ENCODE measurements at regions not wholly inside any gene's neighbourhood (a gene's known extent, or its start where the extent isn't known, plus 50 kb on each side); places are given as distances from the start of the nearest gene placed in this dataset.
A peak's percentile ranks its signal among the peaks of the same experiment; 100 is the strongest.

GRCh38 chr11:33454264-33454663 is 197.1 kb downstream of the HIPK3 start:
- ChIA-PET POLR2A (ENCODE audit: low non-redundant PET) (no interaction called here), CTCF (interaction anchor here (1.0 kb wide), 1 partner anchor 115 kb away, joined by 4 read pairs; no protein-coding TSS in a partner anchor)
- no peak overlapping the region for H3K27ac ChIP-seq

GRCh38 chr11:33452836-33453624 is 195.8 kb downstream of the HIPK3 start:
- CTCF ChIA-PET, result interaction anchor here (1.0 kb wide), 1 partner anchor 117 kb away, joined by 4 read pairs; no protein-coding TSS in a partner anchor
- no peak for TF ChIP-seq CTCF (conservative IDR thresholded peaks at IDR 0.05; ENCODE audit: low read depth)
- peak; percentile 50 for DNase-seq (ENCODE audit: low spot score)
- H3K27ac ChIP-seq, result no peak overlapping the region
- POLR2A ChIA-PET (ENCODE audit: low non-redundant PET), result no interaction called here

More at GRCh38 chr11:33454264-33454663, 197.1 kb downstream of the HIPK3 start:
- DNase-seq (ENCODE audit: low spot score), result no peak
- TF ChIP-seq CTCF (conservative IDR thresholded peaks at IDR 0.05; ENCODE audit: low read depth), result no peak

- DNase-seq (ENCODE audit: low spot score), result no peak
- CTCF ChIA-PET, result no interaction called here
- no peak overlapping the region for H3K27ac ChIP-seq
- POLR2A ChIA-PET (ENCODE audit: low non-redundant PET), result no interaction called here
- no peak for TF ChIP-seq CTCF (conservative IDR thresholded peaks at IDR 0.05; ENCODE audit: low read depth)
These were observed 194.2 kb downstream of the HIPK3 start for GRCh38 chr11:33451364-33451763.

DNA sequence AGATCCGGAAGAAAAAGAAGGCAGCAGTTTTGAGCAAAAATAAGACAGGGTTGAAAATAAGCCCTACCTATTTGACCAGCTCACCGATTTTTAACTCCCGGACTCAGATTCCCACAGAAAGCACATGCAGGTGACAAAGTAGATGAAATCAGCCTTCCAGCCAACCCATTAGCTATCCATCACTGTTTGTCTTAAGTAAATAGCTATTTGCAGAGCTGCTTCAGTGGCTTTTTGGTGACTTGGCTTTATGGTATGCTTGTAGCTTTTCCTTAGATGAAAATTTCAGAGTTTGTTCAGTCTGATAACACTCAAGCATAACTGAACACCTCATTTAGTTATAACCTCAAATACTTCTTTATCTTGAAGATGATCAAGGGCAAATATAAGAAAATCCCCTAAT is 192.6 kb downstream of the HIPK3 start:
- no peak overlapping the region for H3K27ac ChIP-seq
- ChIA-PET CTCF (no interaction called here), POLR2A (ENCODE audit: low non-redundant PET) (interaction anchor here (0.6 kb wide), 1 partner anchor 42 kb away, joined by 3 read pairs; no protein-coding TSS in a partner anchor)
- no peak for DNase-seq (ENCODE audit: low spot score)
- no peak for TF ChIP-seq CTCF (conservative IDR thresholded peaks at IDR 0.05; ENCODE audit: low read depth)

GRCh38 chr11:33448461-33449130 is 191.4 kb downstream of the HIPK3 start:
- CTCF ChIA-PET, result no interaction called here
- POLR2A ChIA-PET (ENCODE audit: low non-redundant PET), result no interaction called here
- DNase-seq (ENCODE audit: low spot score), result peak; percentile 22
- no peak for TF ChIP-seq CTCF (conservative IDR thresholded peaks at IDR 0.05; ENCODE audit: low read depth)
- no peak overlapping the region for H3K27ac ChIP-seq

DNA sequence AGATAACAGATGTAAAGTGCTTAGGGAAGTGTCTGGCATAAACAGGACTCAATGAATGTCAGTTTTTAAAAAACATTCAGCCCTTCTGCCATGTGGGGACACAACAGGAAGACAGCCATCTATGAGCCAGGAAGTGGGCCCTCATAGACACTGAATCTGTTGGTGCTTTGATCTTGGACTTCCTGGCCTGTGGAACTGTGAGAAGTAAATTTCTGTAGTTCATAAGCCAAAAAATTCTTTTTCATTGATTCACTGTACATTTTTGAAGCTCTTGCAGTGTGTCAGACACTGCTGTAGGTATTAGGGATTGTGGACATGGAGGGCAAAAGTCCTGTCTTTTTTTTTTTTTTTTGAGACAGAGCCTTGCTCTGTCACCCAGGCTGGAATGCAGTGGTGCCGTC is 188.6 kb downstream of the HIPK3 start:
- POLR2A ChIA-PET (ENCODE audit: low non-redundant PET), result no interaction called here
- no peak for DNase-seq (ENCODE audit: low spot score)
- CTCF ChIA-PET, result no interaction called here
- no peak for TF ChIP-seq CTCF (conservative IDR thresholded peaks at IDR 0.05; ENCODE audit: low read depth)
- no peak overlapping the region for H3K27ac ChIP-seq
